Loucy (cell line): ENCODE measurements at regions not wholly inside any gene's neighbourhood (a gene's known extent, or its start where the extent isn't known, plus 50 kb on each side); places are given as distances from the start of the nearest gene placed in this dataset.

ENCODE experiments used
- H2AFZ ChIP-seq: fragments of 200-600 bp; sonication (generic); 2 replicates; pipeline ENCODE4 v1.6.0; 2016; ENCODE audit warnings: antibody characterized with exemption, mild to moderate bottlenecking, low read length, moderate library complexity
- H3F3A ChIP-seq: fragments of 200-600 bp; 2 replicates; pipeline ENCODE4 v1.6.0; 2016; ENCODE audit warnings: antibody characterized with exemption, low read depth, mild to moderate bottlenecking
- H3K27me3 ChIP-seq: fragments of 200-600 bp; sonication (generic); 2 replicates; pipeline ENCODE4 v1.6.1; 2014; ENCODE audit warnings: low read length, mild to moderate bottlenecking; ENCODE audit not compliant: insufficient read depth, poor library complexity, severe bottlenecking
- H3K36me3 ChIP-seq: fragments of 200-600 bp; sonication (generic); 2 replicates; pipeline ENCODE4 v1.6.1; 2016; ENCODE audit warnings: low read length; ENCODE audit not compliant: insufficient read depth
- H3K4me1 ChIP-seq: fragments of 200-600 bp; sonication (generic); 2 replicates; pipeline ENCODE4 v1.5.1; 2014; ENCODE audit warnings: low read length, mild to moderate bottlenecking; ENCODE audit not compliant: insufficient read depth, poor library complexity, severe bottlenecking
- H3K4me2 ChIP-seq: fragments of 200-600 bp; sonication (generic); 2 replicates; pipeline ENCODE4 v1.6.0; 2014; ENCODE audit warnings: antibody characterized with exemption, low read length, low read depth, mild to moderate bottlenecking; ENCODE audit not compliant: poor library complexity, severe bottlenecking
- H3K4me3 ChIP-seq: fragments of 200-600 bp; sonication (generic); 2 replicates; pipeline ENCODE4 v1.5.1; 2014; ENCODE audit warnings: low read length, mild to moderate bottlenecking, mixed read lengths; ENCODE audit not compliant: poor library complexity, severe bottlenecking
- H3K79me2 ChIP-seq: fragments of 200-600 bp; sonication (generic); 2 replicates; pipeline ENCODE4 v1.6.1; 2014; ENCODE audit warnings: low read length; ENCODE audit not compliant: insufficient read depth
- H3K9ac ChIP-seq: fragments of 200-600 bp; sonication (generic); 2 replicates; pipeline ENCODE4 v1.6.0; 2014; ENCODE audit warnings: mild to moderate bottlenecking, low read depth, low read length, moderate library complexity; ENCODE audit not compliant: poor library complexity, severe bottlenecking
- H3K9me2 ChIP-seq: fragments of 200-600 bp; sonication (generic); replicated peaks from 2 replicates; pipeline ENCODE4 v1.6.1; 2016; ENCODE audit warnings: low read depth, low read length, mixed read lengths
- H3K9me3 ChIP-seq: fragments of 200-600 bp; sonication (generic); 2 replicates; pipeline ENCODE4 v1.6.1; 2014; ENCODE audit warnings: mild to moderate bottlenecking, antibody characterized with exemption, low read length, low read depth; ENCODE audit not compliant: insufficient read depth
- H4K20me1 ChIP-seq: fragments of 200-600 bp; sonication (generic); 2 replicates; pipeline ENCODE4 v1.6.0; 2014; ENCODE audit warnings: antibody characterized with exemption, low read length, mild to moderate bottlenecking; ENCODE audit not compliant: insufficient read depth, poor library complexity, severe bottlenecking
- EZH2phosphoT487 ChIP-seq: fragments of 200-600 bp; IDR thresholded peaks from 2 replicates; pipeline ENCODE4 v1.6.1; 2018; ENCODE audit warnings: antibody characterized with exemption, mild to moderate bottlenecking, moderate library complexity, borderline replicate concordance
- TF ChIP-seq, protein P1 (sequence below): fragments of 200-600 bp; sonication (generic); conservative IDR thresholded peaks from 2 replicates; pipeline ENCODE4 v1.5.1; 2014; ENCODE audit warnings: mild to moderate bottlenecking, antibody characterized with exemption, low read length

DNA sequence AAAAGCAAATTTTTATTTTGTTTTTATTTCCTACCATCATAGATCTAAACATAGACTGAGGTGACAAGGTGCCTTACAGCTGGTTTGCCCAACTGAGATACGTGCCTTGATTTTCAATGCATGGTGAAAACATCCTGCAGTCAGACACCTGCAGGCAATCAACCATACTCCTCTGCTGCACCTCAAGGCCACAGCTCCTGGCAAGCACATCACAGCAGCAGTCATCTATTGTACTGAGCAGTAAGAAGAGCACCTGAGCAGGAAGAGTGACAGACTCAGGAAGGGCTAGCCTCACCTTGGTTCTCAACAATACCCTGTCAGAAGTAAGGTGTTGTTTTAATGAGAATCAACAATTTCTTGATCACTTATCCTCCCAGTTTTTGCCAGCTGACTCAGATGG, 1206.8 kb upstream of the NRXN1 start:
- Histone ChIP-seq H3K79me2 (no peaks in the 10 kb centered on the region), H2AFZ (no peak overlapping the region), H3K9me3 (no peaks in the 10 kb centered on the region; the same call in 1 of the 2 replicates), H3K9me2 (no peaks in the 10 kb centered on the region), H3K4me2 (no peak overlapping the region), H3K36me3 (no peaks in the 10 kb centered on the region), H3K27me3 (no peaks in the 10 kb centered on the region), H4K20me1 (no peaks in the 10 kb centered on the region), H3K4me3 (no peak overlapping the region), H3K4me1 (no peaks in the 10 kb centered on the region), H3F3A (no peaks in the 10 kb centered on the region), H3K9ac (no peak overlapping the region)
- TF ChIP-seq, protein P1, sequence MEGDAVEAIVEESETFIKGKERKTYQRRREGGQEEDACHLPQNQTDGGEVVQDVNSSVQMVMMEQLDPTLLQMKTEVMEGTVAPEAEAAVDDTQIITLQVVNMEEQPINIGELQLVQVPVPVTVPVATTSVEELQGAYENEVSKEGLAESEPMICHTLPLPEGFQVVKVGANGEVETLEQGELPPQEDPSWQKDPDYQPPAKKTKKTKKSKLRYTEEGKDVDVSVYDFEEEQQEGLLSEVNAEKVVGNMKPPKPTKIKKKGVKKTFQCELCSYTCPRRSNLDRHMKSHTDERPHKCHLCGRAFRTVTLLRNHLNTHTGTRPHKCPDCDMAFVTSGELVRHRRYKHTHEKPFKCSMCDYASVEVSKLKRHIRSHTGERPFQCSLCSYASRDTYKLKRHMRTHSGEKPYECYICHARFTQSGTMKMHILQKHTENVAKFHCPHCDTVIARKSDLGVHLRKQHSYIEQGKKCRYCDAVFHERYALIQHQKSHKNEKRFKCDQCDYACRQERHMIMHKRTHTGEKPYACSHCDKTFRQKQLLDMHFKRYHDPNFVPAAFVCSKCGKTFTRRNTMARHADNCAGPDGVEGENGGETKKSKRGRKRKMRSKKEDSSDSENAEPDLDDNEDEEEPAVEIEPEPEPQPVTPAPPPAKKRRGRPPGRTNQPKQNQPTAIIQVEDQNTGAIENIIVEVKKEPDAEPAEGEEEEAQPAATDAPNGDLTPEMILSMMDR: no peak
- no peak for TF ChIP-seq EZH2phosphoT487

DNA sequence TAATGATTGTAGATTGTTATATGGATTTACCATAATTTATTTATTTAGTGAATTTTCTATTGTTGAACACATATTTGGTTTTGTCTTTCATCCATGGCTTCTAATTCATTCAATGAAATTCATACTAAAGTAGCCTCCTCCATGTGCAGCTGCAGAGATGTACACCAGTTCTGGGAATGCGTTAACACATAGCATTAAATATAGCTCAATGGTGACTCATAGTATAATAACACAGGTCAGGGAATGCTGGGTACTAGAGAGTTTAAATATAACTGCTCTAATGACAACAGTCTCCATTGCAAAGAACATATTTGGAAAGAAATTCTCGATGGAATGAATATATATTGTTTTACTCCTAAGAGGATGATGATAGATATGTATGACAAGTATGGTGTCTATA, 1190.2 kb upstream of the NRXN1 start:
- Histone ChIP-seq H3K36me3 (no peaks in the 10 kb centered on the region), H3K4me2 (no peak overlapping the region), H3K4me3 (no peak overlapping the region), H3K9ac (no peak overlapping the region), H3K9me2 (no peaks in the 10 kb centered on the region), H2AFZ (no peak overlapping the region), H3K79me2 (no peaks in the 10 kb centered on the region), H4K20me1 (no peaks in the 10 kb centered on the region), H3K9me3 (no peaks in the 10 kb centered on the region), H3K27me3 (no peaks in the 10 kb centered on the region), H3F3A (no peaks in the 10 kb centered on the region), H3K4me1 (no peaks in the 10 kb centered on the region)
- no peak for TF ChIP-seq EZH2phosphoT487
- TF ChIP-seq, protein P1: no peak

DNA sequence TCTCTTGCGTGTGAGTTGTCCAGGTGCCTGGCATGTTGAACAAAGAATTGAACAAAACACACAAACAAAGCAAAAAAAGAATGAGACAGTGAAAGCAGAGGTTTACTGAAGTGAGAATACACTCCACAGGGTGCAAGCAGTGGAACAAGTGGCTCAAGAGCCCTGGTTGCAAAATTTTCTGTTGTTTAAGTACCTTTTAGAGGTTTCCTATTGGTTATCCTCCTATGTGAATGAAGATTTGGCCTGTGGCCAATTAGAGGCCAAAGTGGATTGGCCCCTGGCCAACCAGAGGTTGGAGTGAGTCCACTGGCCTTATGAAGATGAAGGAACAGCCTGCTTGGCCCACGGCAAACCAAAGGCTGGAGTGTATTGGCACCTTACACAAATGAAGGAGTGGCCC, 1188.5 kb upstream of the NRXN1 start:
- no peak overlapping the region for H2AFZ ChIP-seq
- H3K4me1 ChIP-seq: no peaks in the 10 kb centered on the region
- H3K9me2 ChIP-seq: no peaks in the 10 kb centered on the region
- H3K9me3 ChIP-seq: no peaks in the 10 kb centered on the region
- no peak overlapping the region for H3K9ac ChIP-seq
- H3K27me3 ChIP-seq: no peaks in the 10 kb centered on the region
- no peaks in the 10 kb centered on the region for H3K36me3 ChIP-seq
- H3K4me2 ChIP-seq: no peak overlapping the region
- H4K20me1 ChIP-seq: no peaks in the 10 kb centered on the region
- H3K4me3 ChIP-seq: no peak overlapping the region
- TF ChIP-seq, protein P1: no peak
- no peak for TF ChIP-seq EZH2phosphoT487
- H3F3A ChIP-seq: no peaks in the 10 kb centered on the region
- H3K79me2 ChIP-seq: no peaks in the 10 kb centered on the region
